ENCODE measurements at regions not wholly inside any gene's neighbourhood (a gene's known extent, or its start where the extent isn't known, plus 50 kb on each side); places are given as distances from the start of the nearest gene placed in this dataset.

DNA sequence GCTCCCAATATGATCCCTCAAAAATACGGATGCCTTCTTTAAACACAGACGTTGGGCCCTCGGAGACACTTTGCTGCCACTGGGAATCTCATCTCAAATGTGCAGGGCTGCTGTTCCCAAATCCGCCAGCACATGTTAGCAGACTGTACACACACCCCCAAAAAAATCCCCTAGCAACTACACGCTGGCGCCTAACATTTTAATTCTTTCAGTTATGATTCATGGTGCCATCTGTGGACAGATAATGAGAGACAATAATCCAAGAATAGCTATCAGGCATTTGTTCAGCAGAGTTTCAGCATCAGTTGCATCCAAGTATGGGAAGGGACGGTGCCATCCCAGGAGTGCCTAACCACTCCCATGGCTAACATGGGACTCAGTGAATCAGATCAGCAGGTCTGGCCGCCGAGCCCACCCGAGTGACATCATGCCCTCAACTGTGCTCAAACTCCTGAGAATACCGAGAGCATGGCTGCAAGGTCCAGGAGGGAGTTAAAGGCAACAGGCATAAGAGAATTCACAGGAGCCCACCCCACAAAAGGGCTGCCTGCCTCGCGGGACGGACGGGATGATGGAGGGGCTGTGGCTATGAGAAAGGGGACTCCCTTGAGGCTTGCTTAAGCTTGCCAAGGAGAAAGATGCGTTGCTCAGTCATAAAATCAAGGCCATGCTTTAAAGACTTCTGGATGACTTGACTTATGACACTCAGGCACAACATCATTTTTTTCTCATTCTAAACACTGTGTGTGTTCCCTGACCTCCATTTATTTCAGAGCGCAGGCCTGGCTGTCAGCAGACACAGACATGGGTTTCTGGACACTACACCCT lies 337.0 kb downstream of the SHANK2 start:
- intact Hi-C loops (cut with micrococcal nuclease), result no loop called here
- DNase-seq (no peak), ATAC-seq (ENCODE audit: low read depth) (no peak)
- ChIA-PET POLR2A (no interaction called here), CTCF (no interaction called here)
- H3K4me3 Mint-ChIP-seq, result no peak overlapping the region
- no peak overlapping the region for H3K27ac Mint-ChIP-seq
- H3K9me3 Mint-ChIP-seq, result peaks cover 11% of the 10 kb centered on the region
- no peaks in the 10 kb centered on the region for H3K36me3 Mint-ChIP-seq (ENCODE audit: low read depth)
- TF ChIP-seq CTCF (IDR thresholded peaks at IDR 0.05), result no peak
- H3K27me3 Mint-ChIP-seq, result peaks cover 19% of the 10 kb centered on the region
- H3K4me1 Mint-ChIP-seq, result peaks cover 6% of the 10 kb centered on the region

DNA sequence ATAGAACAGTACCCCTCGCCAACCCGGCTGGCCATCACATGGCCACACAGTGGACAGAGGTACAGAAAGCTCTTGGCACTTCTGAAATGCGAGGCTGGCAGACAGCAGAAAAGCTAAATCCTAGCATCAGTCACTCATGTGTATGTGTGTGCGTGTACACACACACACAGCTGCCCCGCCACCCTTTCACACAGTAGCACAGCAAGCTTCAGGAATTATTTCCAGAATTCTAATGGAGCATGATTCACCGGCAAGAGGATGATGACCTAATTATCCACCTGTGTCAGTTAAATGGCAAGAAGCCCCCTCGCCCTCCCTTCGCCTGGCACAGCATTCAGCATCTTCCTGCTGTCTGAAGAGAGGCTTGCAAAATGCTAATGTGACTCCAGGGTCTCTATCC lies 336.0 kb downstream of the SHANK2 start:
- Mint-ChIP-seq H3K9me3 (peaks cover 16% of the 10 kb centered on the region), H3K4me3 (no peak overlapping the region), H3K27me3 (peaks cover 15% of the 10 kb centered on the region), H3K4me1 (peaks cover 6% of the 10 kb centered on the region), H3K36me3 (ENCODE audit: low read depth) (no peaks in the 10 kb centered on the region), H3K27ac (no peak overlapping the region)
- ChIA-PET POLR2A (no interaction called here), CTCF (no interaction called here)
- DNase-seq (no peak), ATAC-seq (ENCODE audit: low read depth) (no peak)
- no peak for TF ChIP-seq CTCF (IDR thresholded peaks at IDR 0.05)
- intact Hi-C loops (cut with micrococcal nuclease), result no loop called here

DNA sequence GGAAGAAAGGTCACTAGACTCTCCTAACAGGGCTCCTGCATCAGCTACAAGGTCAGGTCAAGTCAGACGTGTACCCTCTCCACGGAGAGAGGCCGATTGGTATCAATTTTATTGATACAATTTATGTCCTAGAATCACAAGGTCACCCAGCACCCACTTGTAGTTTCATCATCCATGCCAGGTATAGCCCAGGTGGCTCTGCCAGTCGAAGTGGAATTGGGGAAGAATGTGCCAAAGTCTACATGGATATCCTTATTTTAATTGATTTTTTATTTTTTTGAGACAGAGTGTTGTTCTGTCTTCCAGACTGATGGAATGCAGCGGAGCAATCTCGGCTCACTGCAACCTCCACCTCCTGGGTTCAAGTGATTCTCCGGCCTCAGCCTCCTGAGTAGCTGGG lies 334.1 kb downstream of the SHANK2 start:
- CTCF ChIA-PET, result no interaction called here
- no peak for TF ChIP-seq CTCF (IDR thresholded peaks at IDR 0.05)
- Mint-ChIP-seq H3K27ac (no peak overlapping the region), H3K27me3 (peaks cover 13% of the 10 kb centered on the region), H3K9me3 (peaks cover 32% of the 10 kb centered on the region), H3K4me3 (no peak overlapping the region), H3K4me1 (no peaks in the 10 kb centered on the region), H3K36me3 (ENCODE audit: low read depth) (no peaks in the 10 kb centered on the region)
- intact Hi-C loops (cut with micrococcal nuclease), result no loop called here
- DNase-seq (no peak), ATAC-seq (ENCODE audit: low read depth) (no peak)
- POLR2A ChIA-PET, result no interaction called here

- H3K4me1 Mint-ChIP-seq, result no peaks in the 10 kb centered on the region
- ATAC-seq (ENCODE audit: low read depth), result no peak
- H3K4me3 Mint-ChIP-seq, result no peak overlapping the region
- peaks cover 31% of the 10 kb centered on the region for H3K9me3 Mint-ChIP-seq
- ChIA-PET POLR2A (no interaction called here), CTCF (no interaction called here)
- no peak for TF ChIP-seq CTCF (IDR thresholded peaks at IDR 0.05)
- DNase-seq, result no peak
- H3K27me3 Mint-ChIP-seq, result peaks cover 2% of the 10 kb centered on the region
- no peak overlapping the region for H3K27ac Mint-ChIP-seq
- no peaks in the 10 kb centered on the region for H3K36me3 Mint-ChIP-seq (ENCODE audit: low read depth)
- intact Hi-C loops (cut with micrococcal nuclease), result no loop called here
These were observed 330.6 kb downstream of the SHANK2 start for GRCh38 chr11:70921804-70922203.

DNA sequence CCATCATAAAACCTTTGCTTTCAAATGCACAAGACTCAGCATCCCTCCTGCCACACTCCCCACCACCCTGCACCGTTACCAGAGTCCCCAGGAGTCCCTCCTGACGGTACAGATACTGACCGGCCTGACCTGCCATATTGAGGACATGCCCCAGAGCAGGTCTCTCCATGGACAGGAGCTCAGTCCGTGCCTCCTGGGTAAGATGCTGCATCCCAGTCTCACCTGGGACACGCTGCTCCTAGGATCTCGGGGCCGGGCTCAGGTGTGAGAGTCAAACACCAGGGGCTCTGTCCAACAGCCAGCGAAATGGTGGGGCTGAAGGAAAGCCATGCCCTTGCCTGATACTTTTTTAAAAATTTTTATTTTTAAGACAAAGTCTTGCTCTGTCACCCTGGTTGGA lies 328.3 kb downstream of the SHANK2 start:
- ATAC-seq (ENCODE audit: low read depth) (no peak), DNase-seq (no peak)
- ChIA-PET POLR2A (no interaction called here), CTCF (no interaction called here)
- no peak for TF ChIP-seq CTCF (IDR thresholded peaks at IDR 0.05)
- H3K4me1 Mint-ChIP-seq, result no peaks in the 10 kb centered on the region
- intact Hi-C loops (cut with micrococcal nuclease), result no loop called here
- peaks cover 4% of the 10 kb centered on the region for H3K27me3 Mint-ChIP-seq
- no peaks in the 10 kb centered on the region for H3K36me3 Mint-ChIP-seq (ENCODE audit: low read depth)
- H3K4me3 Mint-ChIP-seq, result no peak overlapping the region
- no peak overlapping the region for H3K27ac Mint-ChIP-seq
- H3K9me3 Mint-ChIP-seq, result peaks cover 26% of the 10 kb centered on the region
